ENCODE measurements at regions not wholly inside any gene's neighbourhood (a gene's known extent, or its start where the extent isn't known, plus 50 kb on each side); places are given as distances from the start of the nearest gene placed in this dataset.

DNA sequence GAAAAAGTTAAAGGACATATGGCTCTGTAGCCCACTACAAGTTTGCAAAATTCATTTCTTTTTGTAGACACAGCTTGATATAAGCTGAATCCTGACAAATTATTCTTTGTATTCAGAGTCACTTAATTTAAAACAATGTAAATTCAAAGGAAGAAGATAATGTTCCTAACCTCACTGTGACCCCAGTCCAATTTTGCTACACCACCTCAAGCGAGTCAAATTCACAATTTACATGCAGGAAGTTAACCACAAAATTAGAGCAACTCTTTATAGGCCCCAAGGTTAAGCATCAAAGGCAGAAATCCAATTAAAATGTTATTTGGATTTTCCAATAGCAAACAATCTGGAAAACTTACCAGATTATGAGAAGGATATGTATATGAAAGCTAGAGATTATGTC lies 119.5 kb upstream of the CNTN6 start:
- no peak overlapping the region for H3K4me3 Mint-ChIP-seq
- DNase-seq (ENCODE audit: low read depth, low spot score), result no peak
- TF ChIP-seq CTCF (conservative IDR thresholded peaks at IDR 0.05), result no peak
- H3K27ac Mint-ChIP-seq (ENCODE audit: unreplicated experiment), result no peak overlapping the region
- no peaks in the 10 kb centered on the region for H3K4me1 Mint-ChIP-seq
- no peaks in the 10 kb centered on the region for H3K27me3 Mint-ChIP-seq (ENCODE audit: low read depth)
- peaks cover 5% of the 10 kb centered on the region for H3K9me3 Mint-ChIP-seq
- no peaks in the 10 kb centered on the region for H3K36me3 Mint-ChIP-seq (ENCODE audit: low read depth)

GRCh38 chr3:976006-976405 lies 116.8 kb upstream of the CNTN6 start:
- TF ChIP-seq CTCF (conservative IDR thresholded peaks at IDR 0.05), result no peak
- no peaks in the 10 kb centered on the region for H3K27me3 Mint-ChIP-seq (ENCODE audit: low read depth)
- no peaks in the 10 kb centered on the region for H3K4me1 Mint-ChIP-seq
- no peak overlapping the region for H3K4me3 Mint-ChIP-seq
- no peak overlapping the region for H3K27ac Mint-ChIP-seq (ENCODE audit: unreplicated experiment)
- no peak for DNase-seq (ENCODE audit: low read depth, low spot score)
- peaks cover 10% of the 10 kb centered on the region for H3K9me3 Mint-ChIP-seq
- H3K36me3 Mint-ChIP-seq (ENCODE audit: low read depth), result no peaks in the 10 kb centered on the region

DNA sequence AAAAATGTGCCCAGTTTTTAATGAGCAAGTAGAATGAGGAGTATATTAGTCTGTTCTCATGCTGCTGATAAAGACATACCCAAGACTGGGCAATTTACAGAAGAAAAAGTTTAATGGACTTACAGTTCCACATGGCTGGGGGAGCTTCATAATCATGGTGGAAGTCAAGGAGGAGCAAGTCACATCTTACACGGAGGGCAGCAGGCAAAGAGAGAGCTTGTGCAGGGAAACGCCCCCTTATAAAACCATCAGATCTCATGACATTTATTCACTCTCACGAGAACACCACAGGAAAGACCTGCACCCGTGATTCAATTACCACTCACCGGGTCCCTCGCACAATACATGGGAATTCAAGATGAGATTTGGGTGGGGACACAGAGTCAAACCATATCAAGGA lies 111.7 kb upstream of the CNTN6 start:
- no peaks in the 10 kb centered on the region for H3K4me1 Mint-ChIP-seq
- DNase-seq (ENCODE audit: low read depth, low spot score), result no peak
- peaks cover 19% of the 10 kb centered on the region for H3K9me3 Mint-ChIP-seq
- H3K36me3 Mint-ChIP-seq (ENCODE audit: low read depth), result no peaks in the 10 kb centered on the region
- no peak overlapping the region for H3K27ac Mint-ChIP-seq (ENCODE audit: unreplicated experiment)
- H3K27me3 Mint-ChIP-seq (ENCODE audit: low read depth), result no peaks in the 10 kb centered on the region
- H3K4me3 Mint-ChIP-seq, result no peak overlapping the region
- no peak for TF ChIP-seq CTCF (conservative IDR thresholded peaks at IDR 0.05)

- H3K9me3 Mint-ChIP-seq, result peaks cover 16% of the 10 kb centered on the region
- no peak overlapping the region for H3K4me3 Mint-ChIP-seq
- no peak for TF ChIP-seq CTCF (conservative IDR thresholded peaks at IDR 0.05)
- no peaks in the 10 kb centered on the region for H3K36me3 Mint-ChIP-seq (ENCODE audit: low read depth)
- no peak for DNase-seq (ENCODE audit: low read depth, low spot score)
- H3K27ac Mint-ChIP-seq (ENCODE audit: unreplicated experiment), result no peak overlapping the region
- H3K4me1 Mint-ChIP-seq, result no peaks in the 10 kb centered on the region
- H3K27me3 Mint-ChIP-seq (ENCODE audit: low read depth), result peaks cover 3% of the 10 kb centered on the region
These were observed 104.0 kb upstream of the CNTN6 start for GRCh38 chr3:988785-989184.

DNA sequence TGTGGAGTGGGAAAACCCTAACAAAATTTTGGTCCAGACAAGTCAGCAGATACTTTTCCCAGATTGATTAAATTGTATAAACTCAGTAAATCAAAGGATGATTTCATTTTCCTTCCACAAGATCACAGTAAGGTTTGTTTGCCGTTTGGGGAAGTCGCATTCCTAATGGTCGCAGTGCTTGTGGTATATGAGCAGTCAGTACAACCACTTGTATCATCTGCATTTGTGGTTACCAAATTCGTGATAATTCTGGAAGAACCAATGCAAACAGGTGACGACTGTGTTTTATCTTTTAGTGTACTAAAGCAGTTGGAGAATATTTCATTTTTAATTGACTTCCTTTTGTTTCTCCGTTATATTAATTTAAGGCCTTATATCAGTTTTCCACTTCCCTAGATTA lies 100.0 kb upstream of the CNTN6 start:
- peaks cover 9% of the 10 kb centered on the region for H3K9me3 Mint-ChIP-seq
- H3K27ac Mint-ChIP-seq (ENCODE audit: unreplicated experiment), result no peak overlapping the region
- H3K36me3 Mint-ChIP-seq (ENCODE audit: low read depth), result no peaks in the 10 kb centered on the region
- no peak for TF ChIP-seq CTCF (conservative IDR thresholded peaks at IDR 0.05)
- H3K27me3 Mint-ChIP-seq (ENCODE audit: low read depth), result peaks cover 3% of the 10 kb centered on the region
- DNase-seq (ENCODE audit: low read depth, low spot score), result no peak
- H3K4me3 Mint-ChIP-seq, result no peak overlapping the region
- no peaks in the 10 kb centered on the region for H3K4me1 Mint-ChIP-seq

DNA sequence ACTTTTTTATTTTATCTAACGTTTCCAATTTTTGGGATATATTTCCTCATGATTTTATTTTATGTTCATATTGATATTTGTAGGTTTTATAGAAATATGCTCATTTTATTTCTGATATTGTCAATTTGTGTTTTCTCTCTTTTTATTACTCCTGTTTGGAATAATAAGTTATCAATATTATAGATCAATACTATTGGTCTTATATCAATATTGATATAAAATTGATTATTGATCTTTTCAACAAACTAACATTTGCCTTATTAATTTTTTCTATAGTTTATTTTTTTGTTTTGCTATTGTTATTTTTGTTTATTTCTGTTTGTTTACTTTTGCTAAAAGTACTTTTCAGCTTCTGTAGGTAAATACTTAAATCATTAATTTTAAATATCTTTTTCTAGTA lies 90.8 kb upstream of the CNTN6 start:
- Mint-ChIP-seq H3K9me3 (no peaks in the 10 kb centered on the region), H3K27me3 (ENCODE audit: low read depth) (no peaks in the 10 kb centered on the region), H3K27ac (ENCODE audit: unreplicated experiment) (no peak overlapping the region), H3K4me3 (no peak overlapping the region), H3K4me1 (no peaks in the 10 kb centered on the region), H3K36me3 (ENCODE audit: low read depth) (no peaks in the 10 kb centered on the region)
- no peak for DNase-seq (ENCODE audit: low read depth, low spot score)
- no peak for TF ChIP-seq CTCF (conservative IDR thresholded peaks at IDR 0.05)

All from neural crest cell (in vitro differentiated cells).